C4-2B (cell line): ENCODE measurements at regions not wholly inside any gene's neighbourhood (a gene's known extent, or its start where the extent isn't known, plus 50 kb on each side); places are given as distances from the start of the nearest gene placed in this dataset.

Experiments used
- ZFX ChIP-seq: fragments of 450-650 bp; IDR thresholded peaks from 2 replicates; pipeline ENCODE4 v1.6.1; 2017
- TF ChIP-seq, protein P1 (sequence below): fragments of 450-650 bp; conservative IDR thresholded peaks from 2 replicates; pipeline ENCODE4 v1.5.1; 2017; ENCODE audit warnings: mild to moderate bottlenecking

GRCh38 chrX:143429131-143429530 lies 88.1 kb downstream of the SPANXN3 start:
- no peak for TF ChIP-seq ZFX
- TF ChIP-seq, protein P1, sequence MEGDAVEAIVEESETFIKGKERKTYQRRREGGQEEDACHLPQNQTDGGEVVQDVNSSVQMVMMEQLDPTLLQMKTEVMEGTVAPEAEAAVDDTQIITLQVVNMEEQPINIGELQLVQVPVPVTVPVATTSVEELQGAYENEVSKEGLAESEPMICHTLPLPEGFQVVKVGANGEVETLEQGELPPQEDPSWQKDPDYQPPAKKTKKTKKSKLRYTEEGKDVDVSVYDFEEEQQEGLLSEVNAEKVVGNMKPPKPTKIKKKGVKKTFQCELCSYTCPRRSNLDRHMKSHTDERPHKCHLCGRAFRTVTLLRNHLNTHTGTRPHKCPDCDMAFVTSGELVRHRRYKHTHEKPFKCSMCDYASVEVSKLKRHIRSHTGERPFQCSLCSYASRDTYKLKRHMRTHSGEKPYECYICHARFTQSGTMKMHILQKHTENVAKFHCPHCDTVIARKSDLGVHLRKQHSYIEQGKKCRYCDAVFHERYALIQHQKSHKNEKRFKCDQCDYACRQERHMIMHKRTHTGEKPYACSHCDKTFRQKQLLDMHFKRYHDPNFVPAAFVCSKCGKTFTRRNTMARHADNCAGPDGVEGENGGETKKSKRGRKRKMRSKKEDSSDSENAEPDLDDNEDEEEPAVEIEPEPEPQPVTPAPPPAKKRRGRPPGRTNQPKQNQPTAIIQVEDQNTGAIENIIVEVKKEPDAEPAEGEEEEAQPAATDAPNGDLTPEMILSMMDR, result no peak
